GM12872 (cell line): ENCODE measurements at regions not wholly inside any gene's neighbourhood (a gene's known extent, or its start where the extent isn't known, plus 50 kb on each side); places are given as distances from the start of the nearest gene placed in this dataset.

Experiments
- CTCF ChIP-seq: IDR thresholded peaks from 3 replicates; pipeline ENCODE4 v1.5.1; 2011; ENCODE audit warnings: low read depth, mild to moderate bottlenecking, low read length, moderate library complexity; ENCODE audit not compliant: insufficient read depth

GRCh38 chr6:168374051-168374502 lies 54.5 kb upstream of the DACT2 start:
- no peak for TF ChIP-seq CTCF

- TF ChIP-seq CTCF, result no peak
These were observed 55.0 kb upstream of the DACT2 start for GRCh38 chr6:168374541-168375071.

GRCh38 chr6:168376120-168376519 lies 56.5 kb upstream of the DACT2 start:
- no peak for TF ChIP-seq CTCF

GRCh38 chr6:168376811-168377483 lies 57.4 kb upstream of the DACT2 start:
- TF ChIP-seq CTCF, result no peak

- no peak for TF ChIP-seq CTCF
These were observed 57.9 kb upstream of the DACT2 start for GRCh38 chr6:168377484-168377855.

GRCh38 chr6:168377856-168378832 lies 58.6 kb upstream of the DACT2 start:
- TF ChIP-seq CTCF, result no peak

- no peak for TF ChIP-seq CTCF
These were observed 59.9 kb upstream of the SMOC2 start for GRCh38 chr6:168380956-168381605.
